Loucy (cell line): ENCODE measurements at regions not wholly inside any gene's neighbourhood (a gene's known extent, or its start where the extent isn't known, plus 50 kb on each side); places are given as distances from the start of the nearest gene placed in this dataset.

Source experiments
- H2AFZ ChIP-seq: fragments of 200-600 bp; sonication (generic); 2 replicates; pipeline ENCODE4 v1.6.0; 2016; ENCODE audit warnings: antibody characterized with exemption, mild to moderate bottlenecking, low read length, moderate library complexity
- H3F3A ChIP-seq: fragments of 200-600 bp; 2 replicates; pipeline ENCODE4 v1.6.0; 2016; ENCODE audit warnings: antibody characterized with exemption, low read depth, mild to moderate bottlenecking
- H3K27me3 ChIP-seq: fragments of 200-600 bp; sonication (generic); 2 replicates; pipeline ENCODE4 v1.6.1; 2014; ENCODE audit warnings: low read length, mild to moderate bottlenecking; ENCODE audit not compliant: insufficient read depth, poor library complexity, severe bottlenecking
- H3K36me3 ChIP-seq: fragments of 200-600 bp; sonication (generic); 2 replicates; pipeline ENCODE4 v1.6.1; 2016; ENCODE audit warnings: low read length; ENCODE audit not compliant: insufficient read depth
- H3K4me1 ChIP-seq: fragments of 200-600 bp; sonication (generic); 2 replicates; pipeline ENCODE4 v1.5.1; 2014; ENCODE audit warnings: low read length, mild to moderate bottlenecking; ENCODE audit not compliant: insufficient read depth, poor library complexity, severe bottlenecking
- H3K4me2 ChIP-seq: fragments of 200-600 bp; sonication (generic); 2 replicates; pipeline ENCODE4 v1.6.0; 2014; ENCODE audit warnings: antibody characterized with exemption, low read length, low read depth, mild to moderate bottlenecking; ENCODE audit not compliant: poor library complexity, severe bottlenecking
- H3K4me3 ChIP-seq: fragments of 200-600 bp; sonication (generic); 2 replicates; pipeline ENCODE4 v1.5.1; 2014; ENCODE audit warnings: low read length, mild to moderate bottlenecking, mixed read lengths; ENCODE audit not compliant: poor library complexity, severe bottlenecking
- H3K79me2 ChIP-seq: fragments of 200-600 bp; sonication (generic); 2 replicates; pipeline ENCODE4 v1.6.1; 2014; ENCODE audit warnings: low read length; ENCODE audit not compliant: insufficient read depth
- H3K9ac ChIP-seq: fragments of 200-600 bp; sonication (generic); 2 replicates; pipeline ENCODE4 v1.6.0; 2014; ENCODE audit warnings: mild to moderate bottlenecking, low read depth, low read length, moderate library complexity; ENCODE audit not compliant: poor library complexity, severe bottlenecking
- H3K9me2 ChIP-seq: fragments of 200-600 bp; sonication (generic); replicated peaks from 2 replicates; pipeline ENCODE4 v1.6.1; 2016; ENCODE audit warnings: low read depth, low read length, mixed read lengths
- H3K9me3 ChIP-seq: fragments of 200-600 bp; sonication (generic); 2 replicates; pipeline ENCODE4 v1.6.1; 2014; ENCODE audit warnings: mild to moderate bottlenecking, antibody characterized with exemption, low read length, low read depth; ENCODE audit not compliant: insufficient read depth
- H4K20me1 ChIP-seq: fragments of 200-600 bp; sonication (generic); 2 replicates; pipeline ENCODE4 v1.6.0; 2014; ENCODE audit warnings: antibody characterized with exemption, low read length, mild to moderate bottlenecking; ENCODE audit not compliant: insufficient read depth, poor library complexity, severe bottlenecking
- CTCF ChIP-seq: fragments of 200-600 bp; sonication (generic); conservative IDR thresholded peaks from 2 replicates; pipeline ENCODE4 v1.5.1; 2014; ENCODE audit warnings: mild to moderate bottlenecking, antibody characterized with exemption, low read length
- EZH2phosphoT487 ChIP-seq: fragments of 200-600 bp; IDR thresholded peaks from 2 replicates; pipeline ENCODE4 v1.6.1; 2018; ENCODE audit warnings: antibody characterized with exemption, mild to moderate bottlenecking, moderate library complexity, borderline replicate concordance

- no peak overlapping the region for H2AFZ ChIP-seq
- no peaks in the 10 kb centered on the region for H3K4me1 ChIP-seq
- no peaks in the 10 kb centered on the region for H3K36me3 ChIP-seq
- no peaks in the 10 kb centered on the region for H3K9me3 ChIP-seq
- H3F3A ChIP-seq = no peaks in the 10 kb centered on the region
- no peak overlapping the region for H3K9ac ChIP-seq
- H3K9me2 ChIP-seq = no peaks in the 10 kb centered on the region
- no peaks in the 10 kb centered on the region for H3K27me3 ChIP-seq
- H3K79me2 ChIP-seq = no peaks in the 10 kb centered on the region
- H3K4me3 ChIP-seq = no peak overlapping the region
- no peaks in the 10 kb centered on the region for H4K20me1 ChIP-seq
- TF ChIP-seq EZH2phosphoT487 = no peak
- TF ChIP-seq CTCF = no peak
- no peak overlapping the region for H3K4me2 ChIP-seq
Observed at GRCh38 chr18:41758534-41758933, 196.5 kb upstream of the PIK3C3 start.

GRCh38 chr18:41756141-41756540 lies 198.9 kb upstream of the PIK3C3 start:
- Histone ChIP-seq H3K4me3 (no peak overlapping the region), H3K4me1 (no peaks in the 10 kb centered on the region), H4K20me1 (no peaks in the 10 kb centered on the region), H3K79me2 (no peaks in the 10 kb centered on the region), H3K4me2 (no peak overlapping the region), H3K9me2 (no peaks in the 10 kb centered on the region), H3F3A (no peaks in the 10 kb centered on the region), H2AFZ (no peak overlapping the region), H3K9me3 (no peaks in the 10 kb centered on the region), H3K36me3 (no peaks in the 10 kb centered on the region), H3K9ac (no peak overlapping the region), H3K27me3 (no peaks in the 10 kb centered on the region)
- no peak for TF ChIP-seq CTCF
- no peak for TF ChIP-seq EZH2phosphoT487

- H3K4me2 ChIP-seq = no peak overlapping the region
- H3K4me3 ChIP-seq = no peak overlapping the region
- no peak overlapping the region for H2AFZ ChIP-seq
- H3K9me3 ChIP-seq = no peaks in the 10 kb centered on the region
- no peak for TF ChIP-seq EZH2phosphoT487
- no peak for TF ChIP-seq CTCF
- no peaks in the 10 kb centered on the region for H3K27me3 ChIP-seq
- H3K4me1 ChIP-seq = no peaks in the 10 kb centered on the region
- H3K79me2 ChIP-seq = no peaks in the 10 kb centered on the region
- no peaks in the 10 kb centered on the region for H4K20me1 ChIP-seq
- no peak overlapping the region for H3K9ac ChIP-seq
- H3K9me2 ChIP-seq = no peaks in the 10 kb centered on the region
- no peaks in the 10 kb centered on the region for H3F3A ChIP-seq
- H3K36me3 ChIP-seq = no peaks in the 10 kb centered on the region
Observed at GRCh38 chr18:41754332-41754731, 200.7 kb upstream of the PIK3C3 start.
